ENCODE measurements at regions not wholly inside any gene's neighbourhood (a gene's known extent, or its start where the extent isn't known, plus 50 kb on each side); places are given as distances from the start of the nearest gene placed in this dataset.

GRCh38 chr17:73819440-73820395, 175.5 kb upstream of the SDK2 start:
- DNase-seq: no peak

GRCh38 chr17:73820686-73821448, 176.6 kb upstream of the SDK2 start:
- DNase-seq: no peak

GRCh38 chr17:73821665-73822064, 177.4 kb upstream of the SDK2 start:
- no peak for DNase-seq

- no peak for DNase-seq
Observed at GRCh38 chr17:73822371-73822770, 178.1 kb upstream of the SDK2 start.

GRCh38 chr17:73823684-73824083, 179.4 kb upstream of the SDK2 start:
- DNase-seq: no peak

GRCh38 chr17:73824321-73824720, 180.1 kb upstream of the SDK2 start:
- no peak for DNase-seq

GRCh38 chr17:73826181-73826871, 182.1 kb upstream of the SDK2 start:
- DNase-seq: no peak

GRCh38 chr17:73826872-73827228, 182.6 kb upstream of the SDK2 start:
- DNase-seq: no peak

- no peak for DNase-seq
Observed at GRCh38 chr17:73827627-73828291, 183.5 kb upstream of the SDK2 start.

GRCh38 chr17:73829676-73830280, 185.5 kb upstream of the SDK2 start:
- DNase-seq: no peak

- DNase-seq: no peak
Observed at GRCh38 chr17:73831699-73832098, 187.5 kb upstream of the SDK2 start.

- no peak for DNase-seq
Observed at GRCh38 chr17:73833775-73834488, 189.7 kb upstream of the SDK2 start.

- DNase-seq: no peak
Observed at GRCh38 chr17:73834684-73835343, 190.6 kb upstream of the SDK2 start.

GRCh38 chr17:73835605-73836004, 191.4 kb upstream of the SDK2 start:
- no peak for DNase-seq

GRCh38 chr17:73838815-73839214, 194.6 kb upstream of the SDK2 start:
- DNase-seq: no peak

GRCh38 chr17:73840829-73841228, 196.6 kb upstream of the SDK2 start:
- no peak for DNase-seq

- no peak for DNase-seq
Observed at GRCh38 chr17:73841431-73842060, 197.3 kb upstream of the SDK2 start.

- no peak for DNase-seq
Observed at GRCh38 chr17:73847952-73848351, 203.7 kb upstream of the SDK2 start.

- no peak for DNase-seq
Observed at GRCh38 chr17:73850426-73850825, 206.2 kb upstream of the SDK2 start.

GRCh38 chr17:73851091-73851490, 206.8 kb upstream of the SDK2 start:
- DNase-seq: no peak

- DNase-seq: no peak
Observed at GRCh38 chr17:73851921-73852320, 207.7 kb upstream of the SDK2 start.
